Vagina (tissue), 2 donors: ENCODE measurements at regions not wholly inside any gene's neighbourhood (a gene's known extent, or its start where the extent isn't known, plus 50 kb on each side); places are given as distances from the start of the nearest gene placed in this dataset.

ENCODE experiments used
- DNase-seq, 2 donors: peaks; one replicate each; pipeline ENCODE4 v3.0.0-alpha.2; 2017; ENCODE audit errors: extremely low spot score in 2 of 2
- H3K27ac ChIP-seq: fragments of 200-600 bp; sonication (generic); one replicate; pipeline ENCODE4 v1.5.1; 2019
- H3K27me3 ChIP-seq: fragments of 200-600 bp; sonication (generic); one replicate; pipeline ENCODE4 v1.5.1; 2019
- H3K36me3 ChIP-seq, 2 donors: fragments of 200-600 bp; sonication (generic); one replicate each; pipeline ENCODE4 v1.5.1; 2017 to 2019
- H3K4me1 ChIP-seq: fragments of 200-600 bp; sonication (generic); one replicate; pipeline ENCODE4 v1.5.1; 2019
- H3K4me3 ChIP-seq, 2 donors: fragments of 200-600 bp; sonication (generic); 1 replicate in 1 of 2; 2 replicates in 1 of 2; pipeline ENCODE4 v1.5.1; 2016 to 2019
- H3K9me3 ChIP-seq: fragments of 200-600 bp; sonication (generic); one replicate; pipeline ENCODE4 v1.5.1; 2019
- POLR2A ChIP-seq, 2 donors: fragments of 450-650 bp; IDR thresholded peaks; one replicate each; pipeline ENCODE4 v1.6.1; 2017; ENCODE audit warnings: antibody characterized with exemption in 2 of 2, mild to moderate bottlenecking in 2 of 2, moderate library complexity in 2 of 2
- POLR2AphosphoS5 ChIP-seq, 2 donors: sonication (generic); formaldehyde crosslinking; IDR thresholded peaks; one replicate each; pipeline ENCODE4 v1.9.0; 2017; ENCODE audit warnings: antibody characterized with exemption in 2 of 2, mild to moderate bottlenecking in 2 of 2, low read depth in 1 of 2; ENCODE audit not compliant: insufficient read depth in 1 of 2
- intact Hi-C: fragments of 100-400 bp; cut with DNase I; formaldehyde crosslinking; loops from one replicate; pipeline ENCODE4 v1.15.1; 2023
- TF ChIP-seq, protein P1 (sequence below), 3 experiments: fragments of 450-650 bp in 2 of 3; fragments of 200-600 bp in 1 of 3; sonication (generic) in 1 of 3; IDR thresholded peaks; one replicate each; pipeline ENCODE4 v1.5.1; 2017 to 2019; ENCODE audit warnings: antibody characterized with exemption in 3 of 3, mild to moderate bottlenecking in 2 of 3, moderate library complexity in 2 of 3

DNA sequence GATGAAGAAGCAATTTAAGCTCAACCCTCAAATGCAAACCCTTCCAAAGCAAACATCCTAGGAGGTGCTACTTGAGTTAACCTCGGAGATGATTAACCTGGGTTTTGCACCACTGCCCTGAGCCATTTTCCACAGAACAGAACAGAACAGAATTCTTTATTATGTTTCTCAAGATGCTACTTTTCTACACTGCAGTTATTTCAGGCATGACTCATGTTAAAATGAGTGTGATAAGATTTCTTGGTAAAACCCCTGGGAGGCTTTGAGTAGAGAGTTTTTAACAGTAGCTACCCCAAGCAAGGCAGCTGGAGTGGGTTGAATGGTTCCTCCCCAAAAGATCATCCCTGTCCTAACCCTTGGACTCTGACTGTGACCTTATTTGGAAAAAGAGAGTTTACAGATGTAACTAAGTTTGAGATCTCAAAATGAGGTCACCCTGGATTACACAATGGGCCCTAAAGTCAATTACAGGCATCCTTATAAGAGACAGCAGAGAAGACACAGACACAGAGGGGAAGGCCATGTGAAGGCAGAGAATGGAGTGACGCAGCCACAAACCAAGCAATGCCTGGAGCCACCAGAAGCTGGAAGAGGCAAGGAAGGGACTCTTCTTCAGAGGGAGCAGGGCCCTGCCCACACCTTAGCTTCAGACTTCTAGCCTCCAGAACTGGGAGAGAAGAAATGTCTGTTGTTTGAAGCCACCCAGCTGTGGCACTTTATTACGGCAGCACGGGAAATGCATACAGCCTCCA is 153.4 kb downstream of the ETS2 start:
- Histone ChIP-seq H3K4me3 (no peak overlapping the region), H3K27ac (peak overlapping the region; percentile 70), H3K4me1 (peaks cover 23% of the 10 kb centered on the region), H3K9me3 (no peaks in the 10 kb centered on the region), H3K27me3 (no peaks in the 10 kb centered on the region), H3K36me3 (no peaks in the 10 kb centered on the region)
- intact Hi-C loops, result no loop called here
- no peak for TF ChIP-seq POLR2A (IDR thresholded peaks at IDR 0.05)
- TF ChIP-seq POLR2AphosphoS5 (IDR thresholded peaks at IDR 0.05; ENCODE audit: insufficient read depth in 1 of 2, low read depth in 1 of 2), result peak; percentile 39 to 81
- TF ChIP-seq, protein P1, sequence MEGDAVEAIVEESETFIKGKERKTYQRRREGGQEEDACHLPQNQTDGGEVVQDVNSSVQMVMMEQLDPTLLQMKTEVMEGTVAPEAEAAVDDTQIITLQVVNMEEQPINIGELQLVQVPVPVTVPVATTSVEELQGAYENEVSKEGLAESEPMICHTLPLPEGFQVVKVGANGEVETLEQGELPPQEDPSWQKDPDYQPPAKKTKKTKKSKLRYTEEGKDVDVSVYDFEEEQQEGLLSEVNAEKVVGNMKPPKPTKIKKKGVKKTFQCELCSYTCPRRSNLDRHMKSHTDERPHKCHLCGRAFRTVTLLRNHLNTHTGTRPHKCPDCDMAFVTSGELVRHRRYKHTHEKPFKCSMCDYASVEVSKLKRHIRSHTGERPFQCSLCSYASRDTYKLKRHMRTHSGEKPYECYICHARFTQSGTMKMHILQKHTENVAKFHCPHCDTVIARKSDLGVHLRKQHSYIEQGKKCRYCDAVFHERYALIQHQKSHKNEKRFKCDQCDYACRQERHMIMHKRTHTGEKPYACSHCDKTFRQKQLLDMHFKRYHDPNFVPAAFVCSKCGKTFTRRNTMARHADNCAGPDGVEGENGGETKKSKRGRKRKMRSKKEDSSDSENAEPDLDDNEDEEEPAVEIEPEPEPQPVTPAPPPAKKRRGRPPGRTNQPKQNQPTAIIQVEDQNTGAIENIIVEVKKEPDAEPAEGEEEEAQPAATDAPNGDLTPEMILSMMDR (IDR thresholded peaks at IDR 0.05), result no peak
- peak in 1 of 2 donors; percentile 94 for DNase-seq

DNA sequence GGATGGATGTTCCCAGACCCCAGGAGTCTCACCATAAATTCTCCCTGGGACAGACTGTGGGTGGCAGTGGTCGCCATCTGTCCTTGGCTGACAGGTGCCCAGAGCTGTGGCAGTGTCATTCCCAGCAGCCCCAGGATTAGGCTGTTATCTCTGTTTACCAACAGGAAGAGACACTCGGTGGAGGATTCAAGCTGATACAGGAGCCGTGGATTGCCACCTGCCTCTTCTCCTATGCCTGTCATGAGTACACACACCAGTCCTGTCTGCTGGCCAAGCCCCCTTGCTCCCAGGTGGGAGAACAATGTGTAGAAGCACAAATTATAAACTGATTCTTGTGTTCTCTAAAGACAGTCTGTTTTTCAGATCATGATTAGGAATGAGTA is 152.6 kb downstream of the ETS2 start:
- H3K36me3 ChIP-seq, result no peaks in the 10 kb centered on the region
- H3K4me3 ChIP-seq, result no peak overlapping the region
- no peak for DNase-seq
- no peaks in the 10 kb centered on the region for H3K9me3 ChIP-seq
- H3K27ac ChIP-seq, result peak overlapping the region; percentile 70
- intact Hi-C loops, result no loop called here
- TF ChIP-seq POLR2AphosphoS5 (IDR thresholded peaks at IDR 0.05; ENCODE audit: insufficient read depth in 1 of 2, low read depth in 1 of 2) (no peak), POLR2A (IDR thresholded peaks at IDR 0.05) (no peak)
- TF ChIP-seq, protein P1 (IDR thresholded peaks at IDR 0.05), result no peak
- H3K27me3 ChIP-seq, result no peaks in the 10 kb centered on the region
- peaks cover 23% of the 10 kb centered on the region for H3K4me1 ChIP-seq

DNA sequence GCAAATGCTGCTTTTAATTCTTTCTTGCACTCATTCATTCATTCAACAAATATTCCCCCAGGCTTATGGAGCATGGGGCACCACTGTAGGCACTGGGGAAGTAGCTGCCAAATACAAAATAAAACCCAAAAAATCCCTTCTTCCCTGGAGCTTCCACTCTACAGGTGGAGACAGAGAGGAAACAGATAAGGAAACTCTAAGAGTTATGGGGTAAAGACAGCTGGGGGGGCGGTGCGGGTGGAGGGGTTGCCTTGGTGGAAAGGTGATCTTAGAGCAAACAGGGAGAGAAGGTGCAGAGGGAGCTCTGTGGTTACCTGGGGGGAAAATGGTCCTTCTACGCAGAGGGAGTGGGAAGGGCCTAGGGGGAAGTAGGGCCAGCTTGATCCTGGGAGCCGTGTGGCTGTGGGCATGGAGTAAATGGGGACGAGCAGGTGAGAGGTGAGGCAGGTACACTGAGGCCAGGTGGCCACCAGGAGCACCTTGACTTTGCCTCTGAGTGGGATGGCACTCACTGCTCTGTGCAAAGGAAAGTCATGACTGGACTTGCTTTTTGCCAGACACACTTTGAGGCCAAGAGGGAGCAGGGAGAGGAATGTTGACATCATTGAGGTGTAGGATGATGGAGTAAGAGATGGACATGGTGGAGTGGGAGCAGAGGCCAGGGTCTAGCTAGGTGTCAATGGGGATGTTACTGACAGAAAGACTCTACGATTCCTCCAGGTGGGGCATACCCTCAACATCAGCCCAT is 152.0 kb downstream of the ETS2 start:
- no peak overlapping the region for H3K4me3 ChIP-seq
- intact Hi-C loops, result no loop called here
- DNase-seq, result no peak
- H3K4me1 ChIP-seq, result peaks cover 23% of the 10 kb centered on the region
- H3K27me3 ChIP-seq, result no peaks in the 10 kb centered on the region
- H3K9me3 ChIP-seq, result no peaks in the 10 kb centered on the region
- no peak overlapping the region for H3K27ac ChIP-seq
- H3K36me3 ChIP-seq, result no peaks in the 10 kb centered on the region
- TF ChIP-seq POLR2AphosphoS5 (IDR thresholded peaks at IDR 0.05; ENCODE audit: insufficient read depth in 1 of 2, low read depth in 1 of 2), result no peak
- TF ChIP-seq, protein P1 (IDR thresholded peaks at IDR 0.05), result no peak
- no peak for TF ChIP-seq POLR2A (IDR thresholded peaks at IDR 0.05)

DNA sequence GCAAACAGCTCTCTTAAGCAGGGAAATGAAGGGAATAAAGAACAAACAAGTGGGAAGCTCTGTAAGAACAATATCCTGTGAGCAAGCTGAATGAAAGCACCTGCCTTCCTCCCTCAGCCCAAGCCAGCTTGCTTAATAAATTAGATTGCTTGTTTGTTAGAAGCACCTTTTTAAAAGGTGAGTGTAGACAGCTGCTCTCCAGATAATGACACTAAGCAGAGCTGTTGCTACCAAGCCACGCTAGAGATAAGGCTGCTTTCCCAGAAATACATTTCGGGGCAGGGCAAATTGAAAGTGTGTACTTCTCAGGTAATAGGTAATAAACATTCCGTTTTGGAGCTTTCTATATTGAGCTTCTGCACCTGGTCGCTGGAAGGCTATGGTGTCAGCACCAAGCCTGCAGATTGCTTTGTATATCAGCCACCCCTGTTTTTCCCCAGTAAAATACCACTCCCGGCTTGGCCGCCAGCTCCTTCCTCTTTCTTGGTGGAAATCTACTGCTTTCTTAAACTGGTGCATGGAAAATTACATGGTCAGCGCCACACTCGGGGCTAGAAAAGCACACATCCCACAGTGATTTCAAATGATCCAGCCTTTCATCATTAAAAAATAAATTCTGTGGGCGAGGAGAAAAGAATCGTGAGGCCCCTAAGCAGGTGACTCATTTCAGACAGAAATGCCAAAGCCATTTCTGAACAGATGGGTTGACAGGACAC is 151.3 kb downstream of the ETS2 start:
- H3K9me3 ChIP-seq, result no peaks in the 10 kb centered on the region
- H3K36me3 ChIP-seq, result no peaks in the 10 kb centered on the region
- H3K27ac ChIP-seq, result no peak overlapping the region
- DNase-seq, result no peak
- intact Hi-C loops, result no loop called here
- TF ChIP-seq POLR2AphosphoS5 (IDR thresholded peaks at IDR 0.05; ENCODE audit: insufficient read depth in 1 of 2, low read depth in 1 of 2) (no peak), POLR2A (IDR thresholded peaks at IDR 0.05) (no peak)
- TF ChIP-seq, protein P1 (IDR thresholded peaks at IDR 0.05), result no peak
- peaks cover 23% of the 10 kb centered on the region for H3K4me1 ChIP-seq
- H3K4me3 ChIP-seq, result no peak overlapping the region
- no peaks in the 10 kb centered on the region for H3K27me3 ChIP-seq
